Esophagus squamous epithelium (tissue), 4 donors: ENCODE measurements at regions not wholly inside any gene's neighbourhood (a gene's known extent, or its start where the extent isn't known, plus 50 kb on each side); places are given as distances from the start of the nearest gene placed in this dataset.

Experiments
- POLR2A ChIP-seq, 4 donors: fragments of 450-650 bp; IDR thresholded peaks; one replicate each; pipeline ENCODE4 v1.6.1; 2017; ENCODE audit warnings: antibody characterized with exemption in 4 of 4, mild to moderate bottlenecking in 4 of 4, moderate library complexity in 3 of 4
- TF ChIP-seq, protein P1 (sequence below), 6 experiments: fragments of 450-650 bp in 4 of 6; fragments of 200-600 bp in 2 of 6; sonication (generic) in 2 of 6; IDR thresholded peaks; one replicate each; pipeline ENCODE4 v1.5.1; 2016 to 2019; ENCODE audit warnings: antibody characterized with exemption in 6 of 6, mild to moderate bottlenecking in 4 of 6, moderate library complexity in 4 of 6

DNA sequence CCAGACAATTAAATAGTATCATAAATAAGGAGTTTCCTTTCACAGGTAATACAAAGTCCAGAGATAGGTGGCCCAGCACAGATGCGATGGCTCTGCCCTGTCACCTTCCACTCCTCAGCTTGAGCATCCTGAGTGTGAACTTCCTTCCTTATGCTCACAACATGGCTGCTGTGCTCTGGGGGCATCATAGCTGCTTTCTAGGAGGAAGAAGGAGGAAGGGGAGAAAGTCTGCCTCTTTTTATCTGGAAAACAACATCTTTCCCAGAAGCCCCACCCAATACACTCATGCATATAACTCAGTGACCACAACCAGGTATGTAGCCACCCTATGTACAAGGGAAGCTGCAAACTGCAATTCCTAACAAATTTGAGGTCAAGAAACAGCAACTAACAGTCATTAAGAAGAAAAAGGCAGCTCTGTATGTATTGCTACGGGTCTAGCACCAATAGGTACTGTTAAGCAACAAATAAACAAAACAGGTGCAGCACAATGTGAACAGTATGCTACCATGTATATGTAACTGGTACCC is 201.2 kb upstream of the UBL3 start:
- TF ChIP-seq, protein P1, sequence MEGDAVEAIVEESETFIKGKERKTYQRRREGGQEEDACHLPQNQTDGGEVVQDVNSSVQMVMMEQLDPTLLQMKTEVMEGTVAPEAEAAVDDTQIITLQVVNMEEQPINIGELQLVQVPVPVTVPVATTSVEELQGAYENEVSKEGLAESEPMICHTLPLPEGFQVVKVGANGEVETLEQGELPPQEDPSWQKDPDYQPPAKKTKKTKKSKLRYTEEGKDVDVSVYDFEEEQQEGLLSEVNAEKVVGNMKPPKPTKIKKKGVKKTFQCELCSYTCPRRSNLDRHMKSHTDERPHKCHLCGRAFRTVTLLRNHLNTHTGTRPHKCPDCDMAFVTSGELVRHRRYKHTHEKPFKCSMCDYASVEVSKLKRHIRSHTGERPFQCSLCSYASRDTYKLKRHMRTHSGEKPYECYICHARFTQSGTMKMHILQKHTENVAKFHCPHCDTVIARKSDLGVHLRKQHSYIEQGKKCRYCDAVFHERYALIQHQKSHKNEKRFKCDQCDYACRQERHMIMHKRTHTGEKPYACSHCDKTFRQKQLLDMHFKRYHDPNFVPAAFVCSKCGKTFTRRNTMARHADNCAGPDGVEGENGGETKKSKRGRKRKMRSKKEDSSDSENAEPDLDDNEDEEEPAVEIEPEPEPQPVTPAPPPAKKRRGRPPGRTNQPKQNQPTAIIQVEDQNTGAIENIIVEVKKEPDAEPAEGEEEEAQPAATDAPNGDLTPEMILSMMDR (IDR thresholded peaks at IDR 0.05), result no peak
- TF ChIP-seq POLR2A (IDR thresholded peaks at IDR 0.05), result no peak
